ENCODE measurements at regions not wholly inside any gene's neighbourhood (a gene's known extent, or its start where the extent isn't known, plus 50 kb on each side); places are given as distances from the start of the nearest gene placed in this dataset.
A peak's percentile ranks its signal among the peaks of the same experiment; 100 is the strongest.

DNA sequence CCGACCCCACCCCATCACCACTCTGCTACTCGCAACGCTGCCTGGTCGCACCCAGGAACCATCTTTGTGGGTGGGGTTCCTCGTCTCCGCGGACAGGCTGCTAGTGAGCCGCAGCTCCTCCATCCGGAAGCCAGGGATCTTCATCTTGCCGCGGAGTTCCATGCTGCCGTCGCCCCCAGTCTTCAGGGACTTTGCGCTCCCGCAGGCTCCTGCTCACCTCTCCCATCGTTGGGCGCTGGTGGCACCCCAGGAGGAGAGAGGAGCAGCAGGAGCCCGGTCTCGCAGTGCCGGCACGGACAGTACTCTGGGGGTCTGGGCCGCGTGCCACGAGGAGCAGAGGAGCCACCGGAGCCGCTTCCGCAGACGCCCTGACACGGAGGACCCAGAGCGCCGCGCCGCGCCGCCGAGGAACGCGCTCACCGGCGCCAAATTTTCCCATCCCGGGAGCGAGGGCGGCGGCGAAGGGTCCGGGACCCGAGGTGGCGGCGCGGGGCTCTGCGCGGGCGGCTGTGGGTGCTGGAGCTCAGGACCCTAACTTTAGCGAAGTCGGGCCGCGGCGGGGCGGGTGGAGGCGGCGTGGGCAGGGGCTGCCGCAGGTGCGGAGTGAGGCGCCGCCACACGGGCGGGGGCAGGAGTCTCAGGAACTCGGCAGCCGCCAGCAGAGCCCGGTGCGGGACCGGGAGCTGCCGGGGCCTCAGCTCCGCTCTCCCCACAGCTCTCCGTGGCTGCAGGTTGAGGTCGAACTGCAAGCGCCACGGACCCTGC, 750.1 kb upstream of the SORCS1 start:
- H3K14ac ChIP-seq (ENCODE audit: insufficient read depth, low read length), result peak overlapping the region; percentile 95
- H3T11ph ChIP-seq (ENCODE audit: low read length), result no peak overlapping the region
- no peak overlapping the region for H3K27ac ChIP-seq (ENCODE audit: insufficient read length, low read depth, low read length)
- H3K9me3 ChIP-seq (ENCODE audit: control insufficient read depth, low read depth, low read length), result no peaks in the 10 kb centered on the region
- H3K4ac ChIP-seq (ENCODE audit: low read depth, low read length), result no peak overlapping the region
- peak overlapping the region; percentile 33 for H3K9ac ChIP-seq (ENCODE audit: extremely low read depth, insufficient read length, low read length)
- Mint-ChIP-seq H3K36me3 (ENCODE audit: insufficient read depth in 1 of 3, low read depth in 3 of 3) (peaks cover under 1 to 16% (median 5%) of the 10 kb centered on the region in 3 experiments; a peak in 4 of 7 replicates), H3K4me1 (peaks cover 72 to 80% of the 10 kb centered on the region in 2 experiments), H3K9me3 (peaks cover 6% of the 10 kb centered on the region in 2 experiments), H3K27ac (peak overlapping the region; percentile 87 to 98 (median 97)), H3K4me3 (peak overlapping the region; percentile 80 to 89), H3K27me3 (ENCODE audit: low read depth) (no peaks in the 10 kb centered on the region)
- peak; percentile 59 for DNase-seq
- no peak overlapping the region for H2BK12ac ChIP-seq (ENCODE audit: insufficient read length, low read depth, low read length)
- no peaks in the 10 kb centered on the region for H4K20me1 ChIP-seq (ENCODE audit: control insufficient read depth, insufficient read depth, insufficient read length)
- H2BK20ac ChIP-seq (ENCODE audit: low read depth, low read length, poor library complexity, severe bottlenecking), result no peak overlapping the region
- H3K27me3 ChIP-seq (ENCODE audit: insufficient read depth, low read length), result no peaks in the 10 kb centered on the region
- no peaks in the 10 kb centered on the region for H3K79me2 ChIP-seq (ENCODE audit: insufficient read depth, low read length)
- H3K56ac ChIP-seq (ENCODE audit: insufficient read length, low read depth, low read length), result no peak overlapping the region
- no peak overlapping the region for H2AK5ac ChIP-seq (ENCODE audit: insufficient read length, low read length)
- H4K5ac ChIP-seq (ENCODE audit: insufficient read length, low read depth, low read length), result no peak overlapping the region
- peaks cover 16% of the 10 kb centered on the region for H3K23me2 ChIP-seq (ENCODE audit: insufficient read length, low read depth, low read length, poor library complexity, severe bottlenecking)
- peak overlapping the region; percentile 82 for H3K4me2 ChIP-seq (ENCODE audit: insufficient read depth, insufficient read length, low read length)
- peaks cover 3% of the 10 kb centered on the region; the same call in 1 of the 2 replicates for H3K4me1 ChIP-seq (ENCODE audit: insufficient read depth, low read length)
- H2AFZ ChIP-seq (ENCODE audit: low read length), result no peak overlapping the region
- H3K18ac ChIP-seq (ENCODE audit: insufficient read length, low read depth, low read length), result peak overlapping the region; percentile 27
- H2BK5ac ChIP-seq (ENCODE audit: insufficient read length, low read length), result no peak overlapping the region
- TF ChIP-seq, protein P1, sequence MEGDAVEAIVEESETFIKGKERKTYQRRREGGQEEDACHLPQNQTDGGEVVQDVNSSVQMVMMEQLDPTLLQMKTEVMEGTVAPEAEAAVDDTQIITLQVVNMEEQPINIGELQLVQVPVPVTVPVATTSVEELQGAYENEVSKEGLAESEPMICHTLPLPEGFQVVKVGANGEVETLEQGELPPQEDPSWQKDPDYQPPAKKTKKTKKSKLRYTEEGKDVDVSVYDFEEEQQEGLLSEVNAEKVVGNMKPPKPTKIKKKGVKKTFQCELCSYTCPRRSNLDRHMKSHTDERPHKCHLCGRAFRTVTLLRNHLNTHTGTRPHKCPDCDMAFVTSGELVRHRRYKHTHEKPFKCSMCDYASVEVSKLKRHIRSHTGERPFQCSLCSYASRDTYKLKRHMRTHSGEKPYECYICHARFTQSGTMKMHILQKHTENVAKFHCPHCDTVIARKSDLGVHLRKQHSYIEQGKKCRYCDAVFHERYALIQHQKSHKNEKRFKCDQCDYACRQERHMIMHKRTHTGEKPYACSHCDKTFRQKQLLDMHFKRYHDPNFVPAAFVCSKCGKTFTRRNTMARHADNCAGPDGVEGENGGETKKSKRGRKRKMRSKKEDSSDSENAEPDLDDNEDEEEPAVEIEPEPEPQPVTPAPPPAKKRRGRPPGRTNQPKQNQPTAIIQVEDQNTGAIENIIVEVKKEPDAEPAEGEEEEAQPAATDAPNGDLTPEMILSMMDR (conservative IDR thresholded peaks at IDR 0.05), result no peak; the same call in 2 of the 3 replicates
- no peak overlapping the region for H2BK120ac ChIP-seq (ENCODE audit: low read depth, low read length, poor library complexity, severe bottlenecking)
- no peaks in the 10 kb centered on the region for H3K79me1 ChIP-seq (ENCODE audit: insufficient read depth, low read depth, low read length, poor library complexity, severe bottlenecking)
- no peak overlapping the region for H2BK15ac ChIP-seq (ENCODE audit: low read depth, low read length)
- H3K23ac ChIP-seq (ENCODE audit: insufficient read length, low read depth, low read length), result no peak overlapping the region
- no peak overlapping the region for H4K91ac ChIP-seq (ENCODE audit: insufficient read length, low read depth, low read length)
- WGBS (ENCODE audit: extremely low coverage, insufficient read length, low lambda C conversion rate), result no CpG with 5 or more reads among the region's 78 CpGs
- H4K8ac ChIP-seq (replicated peaks; ENCODE audit: insufficient read length, low read depth, low read length), result no peak overlapping the region

All from H9 (cell line).